ENCODE measurements at regions not wholly inside any gene's neighbourhood (a gene's known extent, or its start where the extent isn't known, plus 50 kb on each side); places are given as distances from the start of the nearest gene placed in this dataset.

GRCh38 chr7:119197172-119197876, 972.8 kb downstream of the ANKRD7 start:
- TF ChIP-seq POLR2A (IDR thresholded peaks at IDR 0.05; ENCODE audit: low read depth, low read length) (no peak), POLR2AphosphoS5 (IDR thresholded peaks at IDR 0.05; ENCODE audit: low read depth, low read length) (no peak)
